GM23248 (cell line): ENCODE measurements at regions not wholly inside any gene's neighbourhood (a gene's known extent, or its start where the extent isn't known, plus 50 kb on each side); places are given as distances from the start of the nearest gene placed in this dataset.

Experiments
- DNase-seq: peaks from one replicate; pipeline ENCODE4 v3.0.0-alpha.2; 2015
- H2AFZ ChIP-seq: fragments of 200-600 bp; sonication (generic); 2 replicates; pipeline ENCODE4 v1.6.1; 2016; ENCODE audit warnings: antibody characterized with exemption
- H3F3A ChIP-seq: fragments of 200-600 bp; sonication (generic); 2 replicates; pipeline ENCODE4 v1.6.1; 2016; ENCODE audit warnings: mild to moderate bottlenecking, antibody characterized with exemption, mixed run types; ENCODE audit not compliant: insufficient read depth
- H3K27ac ChIP-seq: fragments of 200-600 bp; sonication (generic); 2 replicates; pipeline ENCODE4 v1.5.1; 2016; ENCODE audit warnings: mild to moderate bottlenecking
- H3K27me3 ChIP-seq: fragments of 200-600 bp; sonication (generic); replicated peaks from 2 replicates; pipeline ENCODE4 v1.6.1; 2016; ENCODE audit warnings: mild to moderate bottlenecking; ENCODE audit not compliant: insufficient read depth
- H3K36me3 ChIP-seq: fragments of 200-600 bp; sonication (generic); 2 replicates; pipeline ENCODE4 v1.6.1; 2016; ENCODE audit warnings: low read depth, mild to moderate bottlenecking
- H3K4me1 ChIP-seq: fragments of 200-600 bp; sonication (generic); 2 replicates; pipeline ENCODE4 v1.6.1; 2016; ENCODE audit warnings: mild to moderate bottlenecking; ENCODE audit not compliant: insufficient read depth
- H3K4me2 ChIP-seq: fragments of 200-600 bp; sonication (generic); one replicate; pipeline ENCODE4 v1.6.1; 2016; ENCODE audit warnings: mild to moderate bottlenecking; ENCODE audit not compliant: unreplicated experiment
- H3K4me3 ChIP-seq: fragments of 200-600 bp; sonication (generic); 2 replicates; pipeline ENCODE4 v1.5.1; 2016; ENCODE audit warnings: mild to moderate bottlenecking
- H3K79me2 ChIP-seq: fragments of 200-600 bp; sonication (generic); 2 replicates; pipeline ENCODE4 v1.6.1; 2016; ENCODE audit warnings: mild to moderate bottlenecking; ENCODE audit not compliant: insufficient read depth
- H3K9ac ChIP-seq: fragments of 200-600 bp; sonication (generic); 2 replicates; pipeline ENCODE4 v1.6.1; 2016; ENCODE audit warnings: mild to moderate bottlenecking
- H3K9me2 ChIP-seq: fragments of 200-600 bp; sonication (generic); 2 replicates; pipeline ENCODE4 v1.6.1; 2016; ENCODE audit warnings: mixed run types, mild to moderate bottlenecking, moderate library complexity; ENCODE audit not compliant: insufficient read depth
- H3K9me3 ChIP-seq: fragments of 200-600 bp; sonication (generic); one replicate; pipeline ENCODE4 v1.6.1; 2017; ENCODE audit warnings: low read depth
- H4K20me1 ChIP-seq: fragments of 200-600 bp; sonication (generic); 2 replicates; pipeline ENCODE4 v1.6.0; 2016; ENCODE audit not compliant: insufficient read depth
- EZH2 ChIP-seq: fragments of 200-600 bp; sonication (generic); IDR thresholded peaks from 2 replicates; pipeline ENCODE4 v1.6.1; 2018; ENCODE audit warnings: antibody characterized with exemption, mild to moderate bottlenecking; ENCODE audit not compliant: insufficient read depth, poor library complexity, severe bottlenecking
- EZH2phosphoT487 ChIP-seq: fragments of 200-600 bp; sonication (generic); IDR thresholded peaks from 2 replicates; pipeline ENCODE4 v1.6.1; 2018; ENCODE audit warnings: antibody characterized with exemption, moderate library complexity, mild to moderate bottlenecking, low read depth; ENCODE audit not compliant: insufficient read depth
- WGBS, 2 experiments: methylation state at CpG; one replicate each; pipeline ENCODE4 v1.1.6; 2015 to 2017; ENCODE audit warnings: low lambda C conversion rate in 2 of 2, low coverage in 1 of 2; ENCODE audit errors: missing lambda C conversion rate in 2 of 2; 5-methylcytosine and 5-hydroxymethylcytosine counted together
- in situ Hi-C: fragments of 300-500 bp; cut with MboI; formaldehyde crosslinking; loops from 2 replicates; pipeline ENCODE4 v1.15.0; 2020

- WGBS, 2 experiments: 8 to 14% methylated on average over 4 of the region's 4 CpGs
These were observed 490.7 kb downstream of the TMEM114 start for GRCh38 chr16:8099586-8099985.

DNA sequence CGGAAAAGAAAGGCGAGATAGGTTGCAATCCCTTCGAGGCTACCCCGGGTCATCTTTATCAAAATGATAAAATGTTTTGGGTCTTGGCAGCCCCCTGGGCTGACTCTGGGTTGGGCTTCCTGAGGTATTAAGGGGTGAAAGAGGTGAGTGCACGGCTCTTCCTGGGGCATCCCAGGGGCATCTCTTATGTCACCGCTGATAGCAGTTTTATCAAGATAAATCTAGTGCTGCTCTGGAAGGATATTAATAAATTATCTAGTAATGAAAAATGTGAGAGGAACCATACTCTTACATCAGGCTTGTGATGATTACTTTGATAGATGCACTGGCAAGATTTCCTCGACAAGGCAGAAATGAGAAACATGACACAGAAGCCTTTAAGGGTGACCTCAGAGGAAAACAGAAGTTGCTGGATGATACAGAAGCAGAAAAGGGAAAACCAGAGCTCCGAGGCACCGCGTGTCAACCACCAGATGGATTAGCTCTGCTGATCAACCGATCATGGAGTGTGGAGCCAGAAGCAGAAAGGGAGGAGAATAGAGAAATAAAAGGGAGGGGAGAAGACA lies 491.3 kb downstream of the TMEM114 start:
- in situ Hi-C loops: no loop called here
- Histone ChIP-seq H3K9me3 (no peaks in the 10 kb centered on the region), H3K36me3 (no peaks in the 10 kb centered on the region), H3K4me2 (no peak overlapping the region), H3K4me3 (no peak overlapping the region), H4K20me1 (no peaks in the 10 kb centered on the region), H3K9me2 (no peaks in the 10 kb centered on the region), H2AFZ (no peak overlapping the region), H3K79me2 (no peaks in the 10 kb centered on the region), H3F3A (no peaks in the 10 kb centered on the region), H3K9ac (no peak overlapping the region), H3K4me1 (no peaks in the 10 kb centered on the region), H3K27ac (no peak overlapping the region), H3K27me3 (no peaks in the 10 kb centered on the region)
- WGBS, 2 experiments: 8 to 11% methylated on average over 11 of the region's 11 CpGs
- DNase-seq: no peak
- no peak for TF ChIP-seq EZH2
- no peak for TF ChIP-seq EZH2phosphoT487

More at GRCh38 chr16:8099586-8099985, 490.7 kb downstream of the TMEM114 start:
- Histone ChIP-seq H3K9me3 (no peaks in the 10 kb centered on the region), H3K79me2 (no peaks in the 10 kb centered on the region), H3K27me3 (no peaks in the 10 kb centered on the region), H3K9ac (no peak overlapping the region), H3K4me2 (no peak overlapping the region), H4K20me1 (no peaks in the 10 kb centered on the region), H2AFZ (no peak overlapping the region), H3K4me3 (no peak overlapping the region), H3F3A (no peaks in the 10 kb centered on the region), H3K27ac (no peak overlapping the region), H3K36me3 (no peaks in the 10 kb centered on the region), H3K9me2 (no peaks in the 10 kb centered on the region), H3K4me1 (no peaks in the 10 kb centered on the region)
- TF ChIP-seq EZH2phosphoT487 (no peak), EZH2 (no peak)
- DNase-seq: no peak
- in situ Hi-C loops: no loop called here

GRCh38 chr16:8096211-8096610 lies 494.1 kb downstream of the TMEM114 start:
- Histone ChIP-seq H3K27me3 (no peaks in the 10 kb centered on the region), H3K4me2 (no peak overlapping the region), H3K79me2 (no peaks in the 10 kb centered on the region), H3K36me3 (no peaks in the 10 kb centered on the region), H3K9ac (no peak overlapping the region), H3K9me3 (no peaks in the 10 kb centered on the region), H3K4me1 (no peaks in the 10 kb centered on the region), H3K9me2 (no peaks in the 10 kb centered on the region), H4K20me1 (no peaks in the 10 kb centered on the region), H3K4me3 (no peak overlapping the region), H3F3A (no peaks in the 10 kb centered on the region), H3K27ac (no peak overlapping the region), H2AFZ (no peak overlapping the region)
- 19 to 26% methylated on average over 5 of the region's 5 CpGs for WGBS, 2 experiments
- TF ChIP-seq EZH2: no peak
- in situ Hi-C loops: no loop called here
- no peak for DNase-seq

GRCh38 chr16:8094696-8095095 lies 495.6 kb downstream of the TMEM114 start:
- H3K36me3 ChIP-seq: no peaks in the 10 kb centered on the region
- H3K4me2 ChIP-seq: no peak overlapping the region
- no peaks in the 10 kb centered on the region for H3F3A ChIP-seq
- no peak for TF ChIP-seq EZH2
- no peak overlapping the region for H3K27ac ChIP-seq
- H3K4me3 ChIP-seq: no peak overlapping the region
- DNase-seq: no peak
- no peaks in the 10 kb centered on the region for H3K9me2 ChIP-seq
- H3K27me3 ChIP-seq: no peaks in the 10 kb centered on the region
- no peaks in the 10 kb centered on the region for H4K20me1 ChIP-seq
- 23 to 32% methylated on average over 5 of the region's 5 CpGs for WGBS, 2 experiments
- in situ Hi-C loops: no loop called here
- H3K79me2 ChIP-seq: no peaks in the 10 kb centered on the region
- H3K9ac ChIP-seq: no peak overlapping the region
- no peaks in the 10 kb centered on the region for H3K9me3 ChIP-seq
- H2AFZ ChIP-seq: no peak overlapping the region
- H3K4me1 ChIP-seq: no peaks in the 10 kb centered on the region

- TF ChIP-seq EZH2phosphoT487 (no peak), EZH2 (no peak)
- Histone ChIP-seq H3K9ac (no peak overlapping the region), H3K9me2 (no peaks in the 10 kb centered on the region), H3F3A (no peaks in the 10 kb centered on the region), H2AFZ (no peak overlapping the region), H3K4me3 (no peak overlapping the region), H3K27me3 (no peaks in the 10 kb centered on the region), H3K9me3 (no peaks in the 10 kb centered on the region), H3K79me2 (no peaks in the 10 kb centered on the region), H3K4me1 (no peaks in the 10 kb centered on the region), H4K20me1 (no peaks in the 10 kb centered on the region), H3K36me3 (no peaks in the 10 kb centered on the region), H3K4me2 (no peak overlapping the region), H3K27ac (no peak overlapping the region)
- no peak for DNase-seq
- in situ Hi-C loops: no loop called here
- 24 to 38% methylated on average over 2 of the region's 2 CpGs for WGBS, 2 experiments
These were observed 501.4 kb downstream of the TMEM114 start for GRCh38 chr16:8088820-8089338.
